Thyroid gland (tissue), 4 donors: ENCODE measurements at regions not wholly inside any gene's neighbourhood (a gene's known extent, or its start where the extent isn't known, plus 50 kb on each side); places are given as distances from the start of the nearest gene placed in this dataset.

Experiments used
- DNase-seq, 2 donors: peaks; one replicate each; pipeline ENCODE4 v3.0.0-alpha.2; 2019
- H3K27ac ChIP-seq, 3 donors: fragments of 200-600 bp; sonication (generic); 1 replicate in 2 of 3; 2 replicates in 1 of 3; pipeline ENCODE4 v1.5.1; 2016 to 2019; ENCODE audit warnings: mild to moderate bottlenecking in 1 of 3, moderate library complexity in 1 of 3
- H3K27me3 ChIP-seq: fragments of 200-600 bp; sonication (generic); one replicate; pipeline ENCODE4 v1.5.1; 2019
- H3K36me3 ChIP-seq, 2 donors: fragments of 200-600 bp; sonication (generic); one replicate each; pipeline ENCODE4 v1.5.1; 2016 to 2019
- H3K4me1 ChIP-seq, 2 donors: fragments of 200-600 bp; sonication (generic); one replicate each; pipeline ENCODE4 v1.5.1; 2017 to 2019
- H3K4me3 ChIP-seq, 3 donors: fragments of 200-600 bp; sonication (generic); replicated peaks in 1 of 3; 1 replicate in 2 of 3; 2 replicates in 1 of 3; pipeline ENCODE4 v1.5.1; 2016; ENCODE audit warnings: mild to moderate bottlenecking in 1 of 3
- H3K9me3 ChIP-seq: fragments of 200-600 bp; sonication (generic); one replicate; pipeline ENCODE4 v1.5.1; 2017
- POLR2A ChIP-seq, 2 donors: fragments of 450-650 bp; IDR thresholded peaks; one replicate each; pipeline ENCODE4 v1.6.1; 2017; ENCODE audit warnings: antibody characterized with exemption in 2 of 2, mild to moderate bottlenecking in 2 of 2, moderate library complexity in 1 of 2
- WGBS, 2 donors: methylation state at CpG; one replicate each; pipeline ENCODE4 v1.1.5; 2017; 5-methylcytosine and 5-hydroxymethylcytosine counted together
- intact Hi-C: fragments of 100-400 bp; cut with DNase I; formaldehyde crosslinking; loops from one replicate; pipeline ENCODE4 v1.15.1; 2023
- TF ChIP-seq, protein P1 (sequence below), 6 experiments: fragments of 200-600 bp in 3 of 6; fragments of 450-650 bp in 3 of 6; sonication (generic) in 3 of 6; IDR thresholded peaks; one replicate each; pipeline ENCODE4 v1.5.1; 2016 to 2019; ENCODE audit warnings: antibody characterized with exemption in 6 of 6, mild to moderate bottlenecking in 2 of 6, inconsistent platforms in 1 of 6, moderate library complexity in 1 of 6

- no peaks in the 10 kb centered on the region for H3K27me3 ChIP-seq
- H3K36me3 ChIP-seq, result no peaks in the 10 kb centered on the region
- intact Hi-C loops, result no loop called here
- DNase-seq, result no peak
- no peaks in the 10 kb centered on the region for H3K9me3 ChIP-seq
- no peak for TF ChIP-seq POLR2A (IDR thresholded peaks at IDR 0.05)
- TF ChIP-seq, protein P1, sequence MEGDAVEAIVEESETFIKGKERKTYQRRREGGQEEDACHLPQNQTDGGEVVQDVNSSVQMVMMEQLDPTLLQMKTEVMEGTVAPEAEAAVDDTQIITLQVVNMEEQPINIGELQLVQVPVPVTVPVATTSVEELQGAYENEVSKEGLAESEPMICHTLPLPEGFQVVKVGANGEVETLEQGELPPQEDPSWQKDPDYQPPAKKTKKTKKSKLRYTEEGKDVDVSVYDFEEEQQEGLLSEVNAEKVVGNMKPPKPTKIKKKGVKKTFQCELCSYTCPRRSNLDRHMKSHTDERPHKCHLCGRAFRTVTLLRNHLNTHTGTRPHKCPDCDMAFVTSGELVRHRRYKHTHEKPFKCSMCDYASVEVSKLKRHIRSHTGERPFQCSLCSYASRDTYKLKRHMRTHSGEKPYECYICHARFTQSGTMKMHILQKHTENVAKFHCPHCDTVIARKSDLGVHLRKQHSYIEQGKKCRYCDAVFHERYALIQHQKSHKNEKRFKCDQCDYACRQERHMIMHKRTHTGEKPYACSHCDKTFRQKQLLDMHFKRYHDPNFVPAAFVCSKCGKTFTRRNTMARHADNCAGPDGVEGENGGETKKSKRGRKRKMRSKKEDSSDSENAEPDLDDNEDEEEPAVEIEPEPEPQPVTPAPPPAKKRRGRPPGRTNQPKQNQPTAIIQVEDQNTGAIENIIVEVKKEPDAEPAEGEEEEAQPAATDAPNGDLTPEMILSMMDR (IDR thresholded peaks at IDR 0.05), result no peak
- no peak overlapping the region for H3K27ac ChIP-seq
- 94 to 96% methylated on average over 1 of the region's 1 CpG for WGBS, 2 donors
- H3K4me3 ChIP-seq, result no peak overlapping the region
- no peaks in the 10 kb centered on the region for H3K4me1 ChIP-seq
These were observed 59.1 kb upstream of the COL1A2 start for GRCh38 chr7:94335586-94335985.

DNA sequence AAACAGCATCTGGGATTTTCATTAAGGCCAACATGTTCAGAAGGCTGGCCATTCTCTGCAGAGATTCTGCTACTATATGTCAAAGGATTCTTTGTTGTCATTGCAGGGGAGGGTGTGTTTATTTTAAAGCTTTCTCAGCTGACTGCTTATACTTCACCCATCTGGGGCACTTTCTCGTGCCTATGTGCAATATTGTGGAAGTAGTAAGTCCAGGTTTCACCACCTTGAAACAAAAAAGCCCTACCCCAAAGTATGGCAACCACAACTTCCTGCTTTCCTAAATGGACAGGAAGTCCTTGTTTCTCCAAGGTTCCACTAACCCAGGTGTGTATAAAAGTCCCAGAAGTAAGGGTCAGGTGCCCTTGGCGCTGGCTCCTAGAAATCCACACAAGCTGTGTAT is 58.7 kb upstream of the COL1A2 start:
- 51 to 60% methylated on average over 2 of the region's 2 CpGs for WGBS, 2 donors
- H3K4me1 ChIP-seq, result no peaks in the 10 kb centered on the region
- DNase-seq, result no peak
- H3K4me3 ChIP-seq, result no peak overlapping the region
- no peaks in the 10 kb centered on the region for H3K9me3 ChIP-seq
- no peaks in the 10 kb centered on the region for H3K27me3 ChIP-seq
- no peak for TF ChIP-seq POLR2A (IDR thresholded peaks at IDR 0.05)
- TF ChIP-seq, protein P1 (IDR thresholded peaks at IDR 0.05), result no peak
- H3K36me3 ChIP-seq, result no peaks in the 10 kb centered on the region
- intact Hi-C loops, result no loop called here
- H3K27ac ChIP-seq, result no peak overlapping the region

GRCh38 chr7:94338921-94339371 is 55.7 kb upstream of the COL1A2 start:
- no peaks in the 10 kb centered on the region for H3K36me3 ChIP-seq
- H3K4me3 ChIP-seq, result no peak overlapping the region
- WGBS, 2 donors, result 58 to 65% methylated on average over 2 of the region's 2 CpGs
- DNase-seq, result no peak
- H3K27me3 ChIP-seq, result no peaks in the 10 kb centered on the region
- TF ChIP-seq, protein P1 (IDR thresholded peaks at IDR 0.05), result no peak
- no peak for TF ChIP-seq POLR2A (IDR thresholded peaks at IDR 0.05)
- no peaks in the 10 kb centered on the region for H3K9me3 ChIP-seq
- H3K4me1 ChIP-seq, result no peaks in the 10 kb centered on the region
- no peak overlapping the region for H3K27ac ChIP-seq
- intact Hi-C loops, result no loop called here

- Histone ChIP-seq H3K27ac (no peak overlapping the region), H3K9me3 (no peaks in the 10 kb centered on the region), H3K4me3 (no peak overlapping the region), H3K27me3 (no peaks in the 10 kb centered on the region), H3K36me3 (no peaks in the 10 kb centered on the region), H3K4me1 (peaks cover 0 to 4% of the 10 kb centered on the region in 2 donors)
- 97% methylated on average over 1 of the region's 1 CpG for WGBS, 2 donors
- intact Hi-C loops, result no loop called here
- no peak for DNase-seq
- TF ChIP-seq, protein P1 (IDR thresholded peaks at IDR 0.05), result no peak
- no peak for TF ChIP-seq POLR2A (IDR thresholded peaks at IDR 0.05)
These were observed 49.9 kb upstream of the COL1A2 start for GRCh38 chr7:94344826-94345225.
